IMR-90 (cell line): ENCODE measurements at regions not wholly inside any gene's neighbourhood (a gene's known extent, or its start where the extent isn't known, plus 50 kb on each side); places are given as distances from the start of the nearest gene placed in this dataset.

Source experiments
- ATAC-seq: fragments of 200-7000 bp; cut with Tn5 transposase; 2 replicates; pipeline ENCODE4 v1.9.1; 2020; ENCODE audit warnings: low read depth, mild to moderate bottlenecking, moderate library complexity
- BruUV-seq: library from RNA; stranded (reverse); fragments of 400-500 nt; replicated peaks from 2 replicates; lab custom pipeline; 2021; lab: Mats Ljungman, UMichigan
- CTCF ChIA-PET: fragments of 300-600 bp; formaldehyde crosslinking; extraction: SDS; loops from one replicate; lab custom pipeline; 2021; ENCODE audit warnings: antibody characterized with exemption; lab: Yijun Ruan, JAX
- POLR2A ChIA-PET: fragments of 300-600 bp; sonication (Branson Sonifier 250); formaldehyde crosslinking; loops from one replicate; lab custom pipeline; 2022; ENCODE audit warnings: antibody characterized with exemption; ENCODE audit not compliant: unreplicated experiment; lab: Charles Lee
- DNase-seq: peaks from one replicate; pipeline ENCODE4 v3.0.0; 2013
- H2AFZ ChIP-seq: replicated peaks from 2 replicates; pipeline ENCODE3; 2013; ENCODE audit warnings: low read length, mild to moderate bottlenecking; ENCODE audit not compliant: poor library complexity
- H2AK5ac ChIP-seq: 2 replicates; pipeline ENCODE4 v1.6.1; 2013; ENCODE audit warnings: low read depth, low read length, inconsistent platforms
- H2AK9ac ChIP-seq: replicated peaks from 2 replicates; pipeline ENCODE3; 2013; ENCODE audit warnings: mild to moderate bottlenecking, low read depth, low read length, moderate library complexity; ENCODE audit not compliant: poor library complexity
- H2BK120ac ChIP-seq: 2 replicates; pipeline ENCODE4 v1.6.1; 2013; ENCODE audit warnings: low read depth, low read length, inconsistent platforms
- H2BK15ac ChIP-seq: 3 replicates; pipeline ENCODE4 v1.6.1; 2013; ENCODE audit warnings: low read depth, low read length, inconsistent platforms
- H2BK20ac ChIP-seq: 2 replicates; pipeline ENCODE4 v1.6.1; 2013; ENCODE audit warnings: low read depth, mild to moderate bottlenecking, inconsistent platforms, low read length, moderate library complexity
- H2BK5ac ChIP-seq: 2 replicates; pipeline ENCODE4 v1.6.1; 2013; ENCODE audit warnings: mild to moderate bottlenecking, low read depth, low read length, inconsistent platforms; ENCODE audit not compliant: poor library complexity, severe bottlenecking
- H3K14ac ChIP-seq: replicated peaks from 2 replicates; pipeline ENCODE4 v1.6.1; 2013; ENCODE audit warnings: low read depth, low read length, inconsistent platforms
- H3K18ac ChIP-seq: 2 replicates; pipeline ENCODE4 v1.6.1; 2013; ENCODE audit warnings: low read depth, low read length, control low read depth
- H3K23ac ChIP-seq: 2 replicates; pipeline ENCODE4 v1.6.1; 2013; ENCODE audit warnings: low read depth, low read length, inconsistent platforms
- H3K27ac ChIP-seq: 2 replicates; pipeline ENCODE4 v1.5.1; 2013; ENCODE audit warnings: mild to moderate bottlenecking, control low read depth, low read length; ENCODE audit not compliant: insufficient read depth
- H3K27me3 ChIP-seq: 2 replicates; pipeline ENCODE4 v1.6.1; 2013; ENCODE audit warnings: low read length; ENCODE audit not compliant: control insufficient read depth, insufficient read depth
- H3K36me3 ChIP-seq: 2 replicates; pipeline ENCODE4 v1.6.1; 2013; ENCODE audit warnings: low read length, mixed read lengths; ENCODE audit not compliant: control insufficient read depth, insufficient read depth
- H3K4ac ChIP-seq: 2 replicates; pipeline ENCODE4 v1.6.1; 2013; ENCODE audit warnings: low read depth, low read length, inconsistent platforms
- H3K4me1 ChIP-seq: 2 replicates; pipeline ENCODE4 v1.6.1; 2013; ENCODE audit warnings: low read length, mixed read lengths; ENCODE audit not compliant: control insufficient read depth, insufficient read depth
- H3K4me2 ChIP-seq: 2 replicates; pipeline ENCODE4 v1.6.1; 2013; ENCODE audit warnings: low read depth, mild to moderate bottlenecking, control low read depth, low read length, moderate library complexity
- H3K4me3 ChIP-seq: 2 replicates; pipeline ENCODE4 v1.5.1; 2013; ENCODE audit warnings: low read depth, mild to moderate bottlenecking, control low read depth, low read length, moderate library complexity; ENCODE audit not compliant: insufficient read depth
- H3K56ac ChIP-seq: 2 replicates; pipeline ENCODE4 v1.6.1; 2013; ENCODE audit warnings: low read length, inconsistent platforms; ENCODE audit not compliant: insufficient read depth; ENCODE audit errors: extremely low read depth
- H3K79me1 ChIP-seq, 2 experiments: 2 replicates each; pipeline ENCODE4 v1.6.1; 2013; ENCODE audit warnings: low read length in 2 of 2, inconsistent platforms in 1 of 2, low read depth in 1 of 2
- H3K9ac ChIP-seq: 2 replicates; pipeline ENCODE4 v1.6.1; 2013; ENCODE audit warnings: low read depth, low read length, control low read depth
- H3K9me1 ChIP-seq: 2 replicates; pipeline ENCODE4 v1.6.1; 2013; ENCODE audit warnings: low read length, inconsistent platforms; ENCODE audit not compliant: insufficient read depth
- H3K9me3 ChIP-seq: 2 replicates; pipeline ENCODE4 v1.6.1; 2013; ENCODE audit warnings: low read length; ENCODE audit not compliant: control insufficient read depth, insufficient read depth
- H4K20me1 ChIP-seq: 2 replicates; pipeline ENCODE4 v1.6.1; 2013; ENCODE audit warnings: low read length, inconsistent platforms; ENCODE audit not compliant: insufficient read depth
- H4K5ac ChIP-seq: 2 replicates; pipeline ENCODE4 v1.6.1; 2013; ENCODE audit warnings: mild to moderate bottlenecking, low read depth, low read length, control low read depth
- H4K8ac ChIP-seq, 2 experiments: 2 replicates each; pipeline ENCODE4 v1.6.1; 2013; ENCODE audit warnings: low read depth in 2 of 2, low read length in 2 of 2, control low read depth in 1 of 2, inconsistent platforms in 1 of 2
- H4K91ac ChIP-seq: 2 replicates; pipeline ENCODE4 v1.6.1; 2013; ENCODE audit warnings: low read depth, low read length, inconsistent platforms; ENCODE audit not compliant: insufficient read depth
- dilution Hi-C: fragments of 300-500 bp; cut with HindIII; formaldehyde crosslinking; loops from one replicate; pipeline ENCODE4 v1.14.3; 2018; ENCODE audit warnings: low sequenced_read_pairs; ENCODE audit not compliant: unreplicated experiment
- in situ Hi-C: fragments of 300-500 bp; cut with MboI; formaldehyde crosslinking; loops from 3 replicates; pipeline ENCODE4 v1.14.3; 2019; ENCODE audit warnings: low sequenced_read_pairs, inconsistent platforms, mixed read lengths
- intact Hi-C: fragments of 100-400 bp; cut with micrococcal nuclease; formaldehyde crosslinking; loops from 2 replicates; pipeline ENCODE4 v1.10.0; 2022
- TF ChIP-seq, protein P1 (sequence below): fragments of 150-350 bp; IDR thresholded peaks from 2 replicates; pipeline ENCODE4 v1.6.1; 2017; ENCODE audit warnings: mild to moderate bottlenecking, antibody characterized with exemption, low read length, low read depth

GRCh38 chr16:63960321-63960720 lies 1161.5 kb downstream of the CDH11 start:
- no peak overlapping the region for H3K4me2 ChIP-seq
- H4K8ac ChIP-seq, result no peak overlapping the region
- intact Hi-C loops (no loop called here), in situ Hi-C loops (no loop called here), dilution Hi-C loops (no loop called here)
- TF ChIP-seq, protein P1, sequence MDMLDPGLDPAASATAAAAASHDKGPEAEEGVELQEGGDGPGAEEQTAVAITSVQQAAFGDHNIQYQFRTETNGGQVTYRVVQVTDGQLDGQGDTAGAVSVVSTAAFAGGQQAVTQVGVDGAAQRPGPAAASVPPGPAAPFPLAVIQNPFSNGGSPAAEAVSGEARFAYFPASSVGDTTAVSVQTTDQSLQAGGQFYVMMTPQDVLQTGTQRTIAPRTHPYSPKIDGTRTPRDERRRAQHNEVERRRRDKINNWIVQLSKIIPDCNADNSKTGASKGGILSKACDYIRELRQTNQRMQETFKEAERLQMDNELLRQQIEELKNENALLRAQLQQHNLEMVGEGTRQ, result no peak
- no peak overlapping the region for H2AK9ac ChIP-seq
- no peak overlapping the region for H2BK120ac ChIP-seq
- no peak overlapping the region for H4K91ac ChIP-seq
- no TSS peak for BruUV-seq
- DNase-seq, result no peak
- H2BK5ac ChIP-seq, result no peak overlapping the region
- no peak overlapping the region for H4K5ac ChIP-seq
- ATAC-seq, result no peak
- no peak overlapping the region for H2BK15ac ChIP-seq
- ChIA-PET CTCF (no interaction called here), POLR2A (no interaction called here)
- no peak overlapping the region for H3K4me3 ChIP-seq
- H3K18ac ChIP-seq, result no peak overlapping the region
- H3K9me1 ChIP-seq, result no peaks in the 10 kb centered on the region
- no peak overlapping the region for H2AK5ac ChIP-seq
- H3K23ac ChIP-seq, result no peak overlapping the region
- H3K4ac ChIP-seq, result no peak overlapping the region
- no peak overlapping the region for H3K14ac ChIP-seq
- no peak overlapping the region for H3K27ac ChIP-seq
- no peak overlapping the region for H3K9ac ChIP-seq
- H3K9me3 ChIP-seq, result no peaks in the 10 kb centered on the region
- H2AFZ ChIP-seq, result no peak overlapping the region
- H2BK20ac ChIP-seq, result no peak overlapping the region
- no peaks in the 10 kb centered on the region for H3K27me3 ChIP-seq
- H4K20me1 ChIP-seq, result no peaks in the 10 kb centered on the region
- no peaks in the 10 kb centered on the region for H3K36me3 ChIP-seq
- H3K56ac ChIP-seq, result no peak overlapping the region
- H3K4me1 ChIP-seq, result no peaks in the 10 kb centered on the region
- no peaks in the 10 kb centered on the region for H3K79me1 ChIP-seq
